Spleen (tissue), 11 donors: ENCODE measurements at regions not wholly inside any gene's neighbourhood (a gene's known extent, or its start where the extent isn't known, plus 50 kb on each side); places are given as distances from the start of the nearest gene placed in this dataset.

Experiments used
- DNase-seq: peaks from one replicate; pipeline ENCODE4 v3.0.0-alpha.2; 2020
- H3K27ac ChIP-seq, 8 donors: fragments of 200-600 bp; sonication (generic) in 7 of 8; 1 replicate in 4 of 8; 2 replicates in 4 of 8; pipeline versions ENCODE4 v1.5.0 to v1.8.0; 2016 to 2021; ENCODE audit warnings: inconsistent platforms in 4 of 8, mild to moderate bottlenecking in 4 of 8, moderate library complexity in 1 of 8
- H3K27me3 ChIP-seq, 7 donors: fragments of 200-600 bp; sonication (generic) in 6 of 7; replicated peaks in 1 of 7; 1 replicate in 4 of 7; 2 replicates in 3 of 7; pipeline versions ENCODE4 v1.5.0 to v1.8.0; 2016 to 2021; ENCODE audit warnings: inconsistent platforms in 3 of 7, mild to moderate bottlenecking in 1 of 7
- H3K36me3 ChIP-seq, 6 donors: fragments of 200-600 bp; sonication (generic) in 5 of 6; 1 replicate in 4 of 6; 2 replicates in 2 of 6; pipeline versions ENCODE4 v1.5.0 to v1.8.0; 2016 to 2021; ENCODE audit warnings: inconsistent platforms in 2 of 6
- H3K4me1 ChIP-seq, 6 donors: fragments of 200-600 bp; sonication (generic) in 5 of 6; 1 replicate in 3 of 6; 2 replicates in 3 of 6; pipeline versions ENCODE4 v1.5.0 to v1.8.0; 2016 to 2021; ENCODE audit warnings: inconsistent platforms in 3 of 6
- H3K4me3 ChIP-seq, 8 donors: fragments of 200-600 bp; sonication (generic) in 7 of 8; 1 replicate in 4 of 8; 2 replicates in 4 of 8; pipeline versions ENCODE4 v1.5.0 to v1.8.0; 2016 to 2021; ENCODE audit warnings: inconsistent platforms in 4 of 8, mild to moderate bottlenecking in 4 of 8, moderate library complexity in 2 of 8
- H3K9me3 ChIP-seq, 8 donors: fragments of 200-600 bp; sonication (generic) in 7 of 8; 1 replicate in 4 of 8; 2 replicates in 4 of 8; pipeline versions ENCODE4 v1.5.0 to v1.8.0; 2016 to 2021; ENCODE audit warnings: inconsistent platforms in 4 of 8
- POLR2A ChIP-seq, 3 donors: fragments of 450-650 bp; IDR thresholded peaks; one replicate each; pipeline ENCODE4 v1.5.1; 2017; ENCODE audit warnings: antibody characterized with exemption in 3 of 3, mild to moderate bottlenecking in 1 of 3
- POLR2AphosphoS5 ChIP-seq, 3 donors: sonication (generic); formaldehyde crosslinking; IDR thresholded peaks; one replicate each; pipeline ENCODE4 v1.5.1; 2017; ENCODE audit warnings: antibody characterized with exemption in 3 of 3
- WGBS, 5 donors: extraction: QIAGEN DNeasy Blood & Tissue Kit in 3 of 5; methylation state at CpG; one replicate each; pipeline versions ENCODE4 v1.1.5 to v1.1.7; 2013 to 2018; 5-methylcytosine and 5-hydroxymethylcytosine counted together
- intact Hi-C: fragments of 100-400 bp; cut with DNase I; formaldehyde crosslinking; loops from one replicate; pipeline ENCODE4 v1.15.0; 2023; ENCODE audit warnings: low total_unique reads
- TF ChIP-seq, protein P1 (sequence below), 11 experiments: fragments of 200-600 bp in 7 of 11; fragments of 450-650 bp in 4 of 11; sonication (generic) in 4 of 11; IDR thresholded peaks in 8 of 11; conservative IDR thresholded peaks in 3 of 11; 1 replicate in 7 of 11; 2 replicates in 4 of 11; pipeline versions ENCODE4 v1.4.0 to v1.8.0; 2016 to 2021; ENCODE audit warnings: antibody characterized with exemption in 11 of 11, inconsistent platforms in 4 of 11, mild to moderate bottlenecking in 1 of 11
- donor health status: healthy with polysubstance abuse.
- donor health status: DM: no; HTN: no; CAD: no; lungs with moderate emphysema.
- donor health status: DM: no; HTN: no; CAD: no.
- donor health status: Bipolar disorder and iron deficiency.
- donor health status: healthy.
- donor health status: DM: no; HTN: no; CAD: no.
- donor health status: DM: yes; HTN: yes; CAD: no.

DNA sequence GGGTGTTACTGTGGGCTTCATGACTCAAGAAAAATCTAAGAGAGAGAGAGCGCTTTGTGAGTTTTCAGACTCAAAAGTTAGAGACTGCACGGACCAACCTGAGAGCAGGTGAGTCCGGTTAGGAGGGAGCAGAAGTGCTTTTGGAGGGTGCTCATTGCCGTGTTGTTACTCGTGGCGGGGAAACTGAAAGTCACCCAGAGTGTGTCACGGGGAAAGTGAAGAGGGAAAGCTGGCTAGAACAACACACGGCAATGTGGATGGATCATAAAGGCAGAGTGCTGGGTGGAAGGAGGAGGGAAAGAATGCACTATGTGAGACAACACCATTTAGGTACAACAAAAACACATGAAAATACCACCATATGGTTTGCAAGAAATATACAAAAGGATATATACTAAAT lies 112.3 kb downstream of the BDH1 start:
- Histone ChIP-seq H3K27me3 (peaks cover 0 to 19% (median 0%) of the 10 kb centered on the region in 7 donors), H3K36me3 (no peaks in the 10 kb centered on the region), H3K4me1 (no peaks in the 10 kb centered on the region), H3K4me3 (no peak overlapping the region), H3K9me3 (no peaks in the 10 kb centered on the region), H3K27ac (no peak overlapping the region)
- intact Hi-C loops = no loop called here
- DNase-seq = no peak
- TF ChIP-seq, protein P1, sequence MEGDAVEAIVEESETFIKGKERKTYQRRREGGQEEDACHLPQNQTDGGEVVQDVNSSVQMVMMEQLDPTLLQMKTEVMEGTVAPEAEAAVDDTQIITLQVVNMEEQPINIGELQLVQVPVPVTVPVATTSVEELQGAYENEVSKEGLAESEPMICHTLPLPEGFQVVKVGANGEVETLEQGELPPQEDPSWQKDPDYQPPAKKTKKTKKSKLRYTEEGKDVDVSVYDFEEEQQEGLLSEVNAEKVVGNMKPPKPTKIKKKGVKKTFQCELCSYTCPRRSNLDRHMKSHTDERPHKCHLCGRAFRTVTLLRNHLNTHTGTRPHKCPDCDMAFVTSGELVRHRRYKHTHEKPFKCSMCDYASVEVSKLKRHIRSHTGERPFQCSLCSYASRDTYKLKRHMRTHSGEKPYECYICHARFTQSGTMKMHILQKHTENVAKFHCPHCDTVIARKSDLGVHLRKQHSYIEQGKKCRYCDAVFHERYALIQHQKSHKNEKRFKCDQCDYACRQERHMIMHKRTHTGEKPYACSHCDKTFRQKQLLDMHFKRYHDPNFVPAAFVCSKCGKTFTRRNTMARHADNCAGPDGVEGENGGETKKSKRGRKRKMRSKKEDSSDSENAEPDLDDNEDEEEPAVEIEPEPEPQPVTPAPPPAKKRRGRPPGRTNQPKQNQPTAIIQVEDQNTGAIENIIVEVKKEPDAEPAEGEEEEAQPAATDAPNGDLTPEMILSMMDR (IDR thresholded peaks at IDR 0.05 in 8 of 11, conservative IDR thresholded peaks at IDR 0.05 in 3 of 11) = no peak
- TF ChIP-seq POLR2AphosphoS5 (IDR thresholded peaks at IDR 0.05) (no peak), POLR2A (IDR thresholded peaks at IDR 0.05) (no peak)
- 88 to 93% (median 89%) methylated on average over 8 of the region's 8 CpGs for WGBS, 5 donors

DNA sequence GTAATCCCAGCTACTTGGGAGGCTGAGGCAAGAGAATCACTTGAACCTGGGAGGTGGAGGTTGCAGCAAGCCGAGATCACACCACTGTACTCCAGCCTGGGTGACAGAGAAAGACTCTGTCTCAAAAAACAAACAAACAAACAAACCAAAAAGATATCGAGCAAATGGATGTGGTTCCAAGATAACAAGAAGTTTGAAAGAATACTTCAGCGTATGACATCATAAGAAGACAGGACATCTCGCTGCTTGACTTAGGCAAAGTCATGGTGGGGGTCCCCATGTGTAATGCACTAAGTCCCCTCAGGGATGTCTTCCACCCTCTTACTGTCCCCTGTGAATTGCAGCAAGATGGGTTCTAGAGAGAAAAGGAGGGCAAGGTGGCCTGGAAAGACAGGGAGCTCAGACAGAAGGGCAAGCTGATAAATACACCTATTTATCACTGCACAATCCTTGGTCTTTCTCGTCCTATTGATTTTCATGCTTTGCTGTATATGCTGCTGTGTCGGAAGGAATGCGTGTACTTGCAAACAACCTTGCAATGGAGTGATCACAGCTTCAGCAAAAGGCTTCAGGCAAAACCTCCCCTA lies 115.0 kb downstream of the BDH1 start:
- H3K4me1 ChIP-seq = no peaks in the 10 kb centered on the region
- no peaks in the 10 kb centered on the region for H3K36me3 ChIP-seq
- peaks cover 0 to 13% (median 0%) of the 10 kb centered on the region in 7 donors for H3K27me3 ChIP-seq
- TF ChIP-seq POLR2AphosphoS5 (IDR thresholded peaks at IDR 0.05) (no peak), POLR2A (IDR thresholded peaks at IDR 0.05) (no peak)
- TF ChIP-seq, protein P1 (IDR thresholded peaks at IDR 0.05 in 8 of 11, conservative IDR thresholded peaks at IDR 0.05 in 3 of 11) = no peak
- DNase-seq = no peak
- 87 to 94% (median 91%) methylated on average over 7 of the region's 7 CpGs for WGBS, 5 donors
- H3K4me3 ChIP-seq = no peak overlapping the region
- intact Hi-C loops = no loop called here
- H3K27ac ChIP-seq = no peak overlapping the region
- no peaks in the 10 kb centered on the region for H3K9me3 ChIP-seq

DNA sequence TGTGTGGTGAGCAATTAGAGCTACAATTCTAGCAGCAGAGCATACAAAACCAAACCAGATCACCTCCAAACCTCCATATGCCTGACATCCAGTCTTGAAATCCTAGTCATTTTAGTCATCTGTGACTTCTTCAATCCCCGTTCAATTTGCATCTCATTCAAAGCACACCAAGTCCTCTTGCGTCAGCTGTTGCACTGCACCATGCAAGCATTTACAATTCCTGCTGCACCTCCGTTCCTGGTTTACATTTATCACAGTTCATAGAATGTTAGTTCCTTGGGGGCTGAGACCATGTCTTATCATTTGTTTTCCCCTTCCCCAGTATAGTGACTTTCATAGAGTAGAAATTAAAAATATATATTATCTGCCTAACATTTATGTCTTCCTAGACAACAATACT lies 116.9 kb downstream of the BDH1 start:
- Histone ChIP-seq H3K4me1 (no peaks in the 10 kb centered on the region), H3K4me3 (no peak overlapping the region), H3K9me3 (no peaks in the 10 kb centered on the region), H3K27me3 (peaks cover 0 to 7% (median 0%) of the 10 kb centered on the region in 7 donors), H3K27ac (no peak overlapping the region), H3K36me3 (no peaks in the 10 kb centered on the region)
- no peak for DNase-seq
- TF ChIP-seq, protein P1 (IDR thresholded peaks at IDR 0.05 in 8 of 11, conservative IDR thresholded peaks at IDR 0.05 in 3 of 11) = no peak
- TF ChIP-seq POLR2A (IDR thresholded peaks at IDR 0.05) (no peak), POLR2AphosphoS5 (IDR thresholded peaks at IDR 0.05) (no peak)
- WGBS, 5 donors = 83 to 96% (median 92%) methylated on average over 3 of the region's 3 CpGs
- intact Hi-C loops = no loop called here

DNA sequence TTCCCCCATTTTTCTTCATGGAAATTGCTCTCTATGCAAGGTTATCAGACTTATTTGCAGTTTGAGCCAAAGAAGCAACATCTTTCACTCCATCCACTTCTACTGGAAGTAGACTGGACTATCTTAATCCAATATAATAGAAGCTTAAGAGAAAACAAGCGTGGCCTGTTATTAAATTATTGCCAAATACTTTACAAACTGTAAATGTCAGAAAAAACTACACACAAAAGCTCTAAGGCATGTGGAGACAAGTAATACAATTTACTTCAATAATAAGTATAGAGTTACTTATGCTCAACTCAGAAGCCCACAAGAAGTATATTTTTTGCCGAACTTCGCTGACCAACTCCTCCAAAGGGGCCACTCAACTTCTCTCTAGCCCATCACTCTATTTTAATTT lies 120.3 kb downstream of the BDH1 start:
- TF ChIP-seq POLR2AphosphoS5 (IDR thresholded peaks at IDR 0.05) (no peak), POLR2A (IDR thresholded peaks at IDR 0.05) (no peak)
- TF ChIP-seq, protein P1 (IDR thresholded peaks at IDR 0.05 in 8 of 11, conservative IDR thresholded peaks at IDR 0.05 in 3 of 11) = no peak

More for the DNA sequence above, 120.3 kb downstream of the BDH1 start:
- Histone ChIP-seq H3K36me3 (no peaks in the 10 kb centered on the region), H3K9me3 (no peaks in the 10 kb centered on the region), H3K4me1 (no peaks in the 10 kb centered on the region), H3K27ac (no peak overlapping the region), H3K27me3 (peaks cover 0 to 11% (median 0%) of the 10 kb centered on the region in 7 donors), H3K4me3 (no peak overlapping the region)
- intact Hi-C loops = no loop called here
- 83 to 97% (median 89%) methylated on average over 3 of the region's 3 CpGs for WGBS, 5 donors
- no peak for DNase-seq
